ENCODE measurements at regions not wholly inside any gene's neighbourhood (a gene's known extent, or its start where the extent isn't known, plus 50 kb on each side); places are given as distances from the start of the nearest gene placed in this dataset.

GRCh38 chr14:53570411-53571387, 385.9 kb downstream of the BMP4 start:
- no peak for TF ChIP-seq CTCF (IDR thresholded peaks at IDR 0.05; ENCODE audit: control extremely low read depth, extremely low read depth, low read depth, missing control alignments)
- ChIA-PET CTCF (interaction anchor here (0.8 to 4.6 kb wide), 16 partner anchors 11 to 777 kb away, joined by 3 to 22 read pairs (median 3); no protein-coding TSS in a partner anchor), POLR2A (interaction anchor here (0.9 to 1.0 kb wide), 2 partner anchors 43 to 131 kb away, joined by 3 read pairs; no protein-coding TSS in a partner anchor)
- peak; percentile 74 for DNase-seq (ENCODE audit: extremely low spot score)

- CTCF ChIA-PET, result interaction anchor here (0.9 to 4.6 kb wide), 10 partner anchors 13 to 779 kb away, joined by 3 to 22 read pairs (median 4); no protein-coding TSS in a partner anchor
- POLR2A ChIA-PET, result interaction anchor here (0.6 to 0.9 kb wide), 2 partner anchors 44 to 129 kb away, joined by 3 read pairs; no protein-coding TSS in a partner anchor
- DNase-seq (ENCODE audit: extremely low spot score), result no peak
- TF ChIP-seq CTCF (IDR thresholded peaks at IDR 0.05; ENCODE audit: control extremely low read depth, extremely low read depth, low read depth, missing control alignments), result no peak
Measured at GRCh38 chr14:53569446-53569845, 387.2 kb downstream of the BMP4 start.

GRCh38 chr14:53567236-53567780, 389.3 kb downstream of the BMP4 start:
- no peak for TF ChIP-seq CTCF (IDR thresholded peaks at IDR 0.05; ENCODE audit: control extremely low read depth, extremely low read depth, low read depth, missing control alignments)
- no peak for DNase-seq (ENCODE audit: extremely low spot score)
- ChIA-PET POLR2A (no interaction called here), CTCF (interaction anchor here (1.3 to 2.2 kb wide), 3 partner anchors 12 to 34 kb away, joined by 3 to 6 read pairs (median 3); no protein-coding TSS in a partner anchor)

- POLR2A ChIA-PET, result no interaction called here
- no peak for DNase-seq (ENCODE audit: extremely low spot score)
- no peak for TF ChIP-seq CTCF (IDR thresholded peaks at IDR 0.05; ENCODE audit: control extremely low read depth, extremely low read depth, low read depth, missing control alignments)
- CTCF ChIA-PET, result interaction anchor here (1.2 kb wide), 1 partner anchor 21 kb away, joined by 3 read pairs; no protein-coding TSS in a partner anchor
Measured at GRCh38 chr14:53564870-53565269, 391.8 kb downstream of the BMP4 start.

- ChIA-PET POLR2A (no interaction called here), CTCF (no interaction called here)
- TF ChIP-seq CTCF (IDR thresholded peaks at IDR 0.05; ENCODE audit: control extremely low read depth, extremely low read depth, low read depth, missing control alignments), result no peak
- no peak for DNase-seq (ENCODE audit: extremely low spot score)
Measured at GRCh38 chr14:53563628-53564027, 393.0 kb downstream of the BMP4 start.

GRCh38 chr14:53553221-53553620, 400.1 kb upstream of the DDHD1 start:
- DNase-seq (ENCODE audit: extremely low spot score), result no peak
- TF ChIP-seq CTCF (IDR thresholded peaks at IDR 0.05; ENCODE audit: control extremely low read depth, extremely low read depth, low read depth, missing control alignments), result no peak
- ChIA-PET CTCF (interaction anchor here (0.7 to 1.4 kb wide), 4 partner anchors 14 to 59 kb away, joined by 3 read pairs; no protein-coding TSS in a partner anchor), POLR2A (no interaction called here)

All from GM10248 (cell line).